CD4-positive, alpha-beta T cell treated with Interleukin-12 subunit alpha and Interleukin-12 subunit beta, for 1 hour (primary cell): ENCODE measurements at regions not wholly inside any gene's neighbourhood (a gene's known extent, or its start where the extent isn't known, plus 50 kb on each side); places are given as distances from the start of the nearest gene placed in this dataset.
"Not testable (repeated sequence)": the region's sequence is repeated elsewhere in the genome, so short reads cannot be mapped to it uniquely, and the experiment has no call there.

Experiments
- DNase-seq: peaks from one replicate; pipeline ENCODE4 v3.0.0-alpha.2; 2020

DNA sequence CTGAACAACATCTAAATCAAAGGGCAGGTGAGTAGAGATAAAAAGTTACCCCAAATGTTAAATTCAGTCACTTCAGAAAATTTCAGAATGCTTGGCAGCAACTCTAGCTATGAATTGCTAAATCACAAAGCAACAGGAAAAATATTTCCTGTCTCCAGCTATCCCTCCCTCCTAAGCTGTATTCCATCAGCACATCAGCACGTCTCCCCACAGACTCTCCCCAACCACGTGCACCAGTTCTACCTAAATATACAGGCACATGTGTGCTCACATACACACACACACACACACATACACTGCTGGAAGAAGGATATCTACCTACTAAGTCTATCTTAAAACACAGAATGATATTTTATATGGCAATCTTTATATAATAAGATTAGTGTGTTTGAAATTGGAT is 177.1 kb upstream of the ARHGEF26 start:
- no peak for DNase-seq

DNA sequence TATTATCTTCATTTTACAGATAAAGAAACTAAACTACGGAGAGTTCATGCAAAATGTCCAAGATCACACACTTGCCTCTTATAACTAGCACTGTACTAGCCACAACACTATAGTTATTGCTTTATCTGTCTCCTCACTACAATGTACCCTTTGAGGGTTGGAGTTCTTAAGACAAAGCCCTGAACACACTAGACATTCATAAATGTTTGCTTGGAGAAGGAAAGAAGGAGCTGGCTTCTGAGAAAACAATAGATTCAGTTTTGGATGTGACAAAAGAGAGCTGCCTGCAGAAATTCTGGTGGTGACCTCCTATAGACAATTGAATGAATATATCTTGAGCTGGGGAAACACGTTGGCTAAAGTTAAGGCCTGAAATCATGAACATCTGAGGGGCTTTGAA is 169.9 kb upstream of the ARHGEF26 start:
- no peak for DNase-seq

DNA sequence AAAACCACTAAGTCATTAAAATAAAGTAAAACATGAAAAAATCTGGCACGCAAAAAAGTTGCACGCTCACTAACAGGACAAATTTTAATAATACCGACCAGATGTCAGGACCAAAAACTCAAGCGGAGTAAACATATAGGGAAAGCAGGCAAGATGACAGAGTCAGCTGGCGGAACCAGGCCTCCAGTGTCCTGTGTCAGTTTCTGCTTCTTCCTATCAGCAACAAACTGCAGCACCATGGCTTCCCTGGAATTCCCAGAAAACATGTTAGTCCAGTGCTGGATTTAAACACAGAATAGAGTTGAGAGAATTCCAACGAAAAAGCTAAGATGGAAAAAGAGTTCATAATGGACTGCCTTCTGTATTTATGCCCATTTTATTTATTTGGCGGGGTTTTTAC is 169.1 kb upstream of the ARHGEF26 start:
- DNase-seq = no peak

DNA sequence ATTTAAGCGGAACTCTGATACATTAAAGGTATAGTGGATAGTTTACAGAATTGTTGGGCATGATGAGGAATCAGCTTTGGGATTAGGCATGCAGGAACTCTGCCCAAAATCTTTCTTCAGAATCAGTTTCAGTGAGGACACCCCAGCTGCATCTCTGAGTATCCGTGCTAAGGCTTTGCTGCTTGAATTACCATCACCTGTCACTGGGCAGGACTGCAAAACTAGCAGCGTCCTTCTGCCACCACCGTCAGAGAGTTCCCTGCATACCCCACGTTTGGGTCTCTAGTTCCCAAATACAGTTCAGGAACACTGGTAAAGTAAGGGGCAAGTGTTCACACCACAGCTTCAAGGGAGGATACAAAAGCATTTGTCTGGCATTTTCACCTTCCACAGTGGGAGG is 164.6 kb upstream of the ARHGEF26 start:
- DNase-seq = no peak

DNA sequence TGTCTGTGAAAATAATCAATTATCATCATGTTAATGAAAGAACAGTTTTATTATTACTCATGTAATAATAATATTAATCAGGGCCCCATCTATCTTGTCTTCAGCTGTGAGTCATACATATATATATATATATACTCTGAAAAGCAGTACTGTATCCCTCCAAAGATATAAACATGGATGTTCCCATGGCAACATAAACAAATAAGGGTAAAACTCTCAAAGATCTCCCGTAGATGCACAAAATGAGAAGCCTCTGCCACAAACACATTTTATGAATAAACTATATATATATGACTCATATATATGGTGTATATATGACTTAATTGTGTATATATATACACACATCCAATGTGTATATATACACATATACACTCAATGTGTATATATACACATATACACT is 163.8 kb upstream of the ARHGEF26 start:
- DNase-seq = no peak

DNA sequence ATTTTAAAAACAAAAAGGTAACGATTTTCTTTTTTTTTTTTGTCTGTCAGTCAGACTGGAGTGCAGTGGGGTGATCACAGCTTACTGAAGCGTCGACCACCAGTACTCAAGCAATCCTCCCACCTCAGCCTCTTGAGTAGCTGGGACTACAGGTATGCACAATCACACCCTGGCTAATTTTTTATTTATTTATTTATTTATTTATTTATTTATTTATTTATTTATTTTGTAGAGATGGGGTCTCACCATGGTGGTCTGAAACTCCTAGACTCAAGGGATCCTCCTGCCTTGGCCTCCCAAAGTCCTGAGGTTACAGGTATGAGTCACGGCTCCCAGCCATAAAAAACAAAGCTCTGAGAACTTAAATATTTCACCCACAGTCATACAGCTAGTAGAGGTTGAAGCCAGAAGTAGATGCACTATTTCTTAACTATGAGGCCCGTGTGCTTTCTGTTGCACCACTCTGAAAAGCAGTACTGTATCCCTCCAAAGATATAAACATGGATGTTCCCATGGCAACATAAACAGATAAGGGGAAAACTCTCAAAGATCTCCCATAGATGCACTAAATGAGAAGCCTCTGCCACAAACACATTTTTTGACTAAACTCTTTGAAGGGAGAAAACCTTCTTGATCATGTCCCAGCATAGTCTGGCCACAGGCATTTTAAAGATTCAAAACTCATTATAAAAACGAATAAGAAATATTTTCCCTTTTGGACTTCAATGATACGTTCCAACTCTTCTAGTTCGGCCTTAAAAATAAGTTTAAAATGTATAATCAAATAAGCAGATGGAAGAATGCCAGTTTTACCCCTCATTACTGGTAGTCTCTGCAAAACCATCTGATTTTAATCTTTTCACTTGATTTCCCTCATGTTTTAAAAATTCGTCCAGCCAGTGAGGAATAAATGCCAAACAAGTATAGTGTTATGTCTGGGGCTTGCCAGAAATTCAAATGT is 162.3 kb upstream of the ARHGEF26 start:
- DNase-seq = no peak

DNA sequence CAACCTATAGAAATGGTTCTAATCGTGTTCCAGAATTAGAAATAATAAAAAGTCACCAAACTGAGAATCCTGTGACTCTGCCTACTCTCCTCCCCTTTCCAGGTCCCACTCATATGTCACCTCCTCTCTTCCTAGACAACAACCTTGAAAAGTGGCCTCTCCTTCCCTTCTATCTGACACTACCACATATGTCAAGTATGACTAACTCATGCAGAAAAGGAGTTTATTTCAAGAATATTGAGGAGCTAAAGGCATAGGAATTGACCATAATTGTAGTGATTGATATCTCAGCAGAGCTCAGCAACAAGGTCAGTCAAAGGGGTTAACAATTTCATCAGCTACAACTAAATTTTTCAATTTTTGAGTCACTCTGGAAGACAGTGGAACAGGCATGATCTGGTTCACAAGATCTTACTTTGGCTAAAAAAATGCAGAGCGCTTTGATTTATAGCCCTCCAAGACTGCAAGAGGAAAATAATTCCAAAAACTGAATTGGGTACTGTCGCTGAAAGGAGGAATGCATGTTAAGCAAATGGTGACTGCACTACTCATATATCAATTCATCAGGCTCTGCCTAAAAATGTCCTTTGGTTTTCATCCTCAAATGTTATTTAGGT is 160.6 kb upstream of the ARHGEF26 start:
- no peak for DNase-seq

DNA sequence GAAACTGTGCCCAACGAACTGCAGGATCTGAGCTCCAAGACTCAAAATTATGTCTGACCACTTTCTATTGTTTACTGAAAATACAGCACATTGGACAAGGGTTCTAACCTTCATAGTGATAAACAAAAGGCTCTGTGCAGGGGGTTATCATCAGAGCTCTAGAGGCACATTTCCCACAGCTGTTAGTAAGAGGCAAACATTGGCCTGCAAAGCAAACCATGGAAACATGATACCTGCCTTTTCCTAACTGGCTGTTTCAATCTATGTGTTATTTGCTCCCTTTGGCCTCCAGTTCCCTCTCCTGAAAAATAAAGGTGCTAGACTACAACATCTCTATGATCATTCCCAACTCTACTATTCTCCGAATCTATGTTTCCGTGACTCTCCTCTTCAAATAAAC is 159.7 kb upstream of the ARHGEF26 start:
- DNase-seq = no peak

DNA sequence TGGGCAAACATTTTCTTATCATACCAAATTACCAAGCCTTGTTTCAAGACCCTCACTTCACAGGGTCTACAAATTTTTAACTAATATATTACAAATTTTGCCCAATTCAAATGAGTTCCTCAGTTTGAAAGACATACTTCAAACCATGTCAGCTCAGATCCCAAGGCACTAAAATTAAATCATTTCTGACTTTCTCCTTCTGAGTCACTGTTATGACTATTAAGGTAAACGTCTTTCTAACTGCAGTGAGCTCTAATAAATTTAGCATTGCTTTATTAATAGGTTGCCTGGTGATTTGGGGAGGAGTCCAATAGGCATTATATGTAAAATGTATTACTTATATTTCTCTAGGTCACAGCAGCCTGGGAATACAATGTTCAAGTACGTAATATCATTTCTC is 158.2 kb upstream of the ARHGEF26 start:
- no peak for DNase-seq

DNA sequence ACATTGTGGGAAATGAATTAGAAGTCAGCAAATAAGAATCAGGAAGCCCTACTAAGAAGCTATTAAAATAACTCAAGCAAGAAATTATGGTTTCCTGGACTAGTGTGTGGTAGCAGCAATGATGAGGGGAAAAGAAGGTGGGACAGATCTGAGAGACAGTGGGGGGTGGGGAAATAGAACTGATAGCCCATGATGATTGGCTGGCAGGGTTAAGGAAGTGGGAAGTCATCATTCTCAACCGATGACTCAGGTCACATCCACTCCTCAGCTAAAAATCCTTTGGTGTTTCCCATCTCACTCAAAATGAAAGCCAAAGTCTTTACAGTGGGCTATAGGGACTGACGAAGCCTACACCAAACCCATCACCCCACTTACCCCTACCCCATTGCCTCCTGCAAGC is 153.9 kb upstream of the ARHGEF26 start:
- no peak for DNase-seq

DNA sequence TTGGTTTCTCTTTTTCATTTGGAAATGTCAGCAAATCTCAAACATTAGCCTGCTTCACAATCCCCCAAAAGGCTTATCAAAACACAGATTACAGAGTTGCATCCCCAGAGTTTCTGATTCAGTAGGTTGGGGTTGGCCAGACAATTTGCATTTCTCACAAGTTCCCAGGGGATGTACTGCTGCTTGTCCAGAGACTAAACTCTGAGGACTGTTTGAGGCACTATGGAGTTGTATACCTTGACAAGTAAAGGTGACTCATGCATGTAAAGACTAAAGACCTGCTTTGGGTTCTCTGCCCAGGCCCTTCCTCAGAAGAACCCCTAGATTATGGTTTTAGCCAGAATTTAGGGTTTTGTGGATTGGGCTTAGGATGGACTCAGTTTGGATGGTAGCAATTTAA is 151.1 kb upstream of the ARHGEF26 start:
- no peak for DNase-seq

DNA sequence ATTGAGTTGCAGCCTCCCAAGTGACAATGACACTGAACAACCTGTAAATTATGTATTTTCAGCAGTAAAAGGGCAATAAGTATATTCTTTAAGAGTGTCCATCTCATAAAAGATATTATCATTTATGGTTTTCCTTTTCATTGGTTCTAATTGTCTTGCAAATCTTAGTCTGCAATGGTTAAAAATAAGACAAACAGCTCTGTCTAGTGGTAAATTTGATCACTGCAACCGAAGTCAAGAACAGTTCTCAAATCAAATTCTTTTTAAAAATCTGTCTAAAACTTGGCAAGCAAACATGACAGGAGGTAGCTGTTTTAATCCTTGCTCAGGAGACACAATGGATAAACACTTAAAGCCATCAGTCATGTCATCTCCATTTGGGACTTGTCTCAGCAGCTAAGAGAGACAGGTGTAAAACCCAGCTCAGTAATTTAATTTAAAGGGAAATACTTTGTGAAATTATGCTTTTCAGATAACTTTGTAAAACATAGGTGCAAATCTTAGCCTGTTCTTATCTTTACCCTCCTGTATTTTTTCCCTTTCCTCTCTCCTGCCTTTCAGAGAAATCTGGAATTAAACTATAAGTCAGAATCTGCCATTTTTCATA is 150.3 kb upstream of the ARHGEF26 start:
- DNase-seq = no peak

DNA sequence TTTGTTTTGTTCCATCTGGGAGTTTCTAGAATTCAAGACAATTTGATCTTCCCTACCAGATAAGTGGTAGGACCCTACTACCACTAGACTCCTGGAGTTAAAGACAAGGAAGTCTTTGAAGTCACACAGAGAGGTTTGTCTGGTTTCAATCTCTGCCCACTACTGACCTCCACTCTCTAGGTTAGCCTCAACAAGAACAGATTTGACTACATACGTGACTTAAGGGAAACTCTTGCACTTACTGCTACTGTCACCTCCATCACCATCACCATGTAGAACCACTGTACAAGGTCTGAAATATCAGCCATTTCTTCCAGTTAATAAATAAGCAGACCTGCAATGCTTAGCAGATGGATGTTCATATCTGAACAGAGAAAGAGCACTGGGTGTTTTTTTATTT is 148.3 kb upstream of the ARHGEF26 start:
- DNase-seq = no peak

DNA sequence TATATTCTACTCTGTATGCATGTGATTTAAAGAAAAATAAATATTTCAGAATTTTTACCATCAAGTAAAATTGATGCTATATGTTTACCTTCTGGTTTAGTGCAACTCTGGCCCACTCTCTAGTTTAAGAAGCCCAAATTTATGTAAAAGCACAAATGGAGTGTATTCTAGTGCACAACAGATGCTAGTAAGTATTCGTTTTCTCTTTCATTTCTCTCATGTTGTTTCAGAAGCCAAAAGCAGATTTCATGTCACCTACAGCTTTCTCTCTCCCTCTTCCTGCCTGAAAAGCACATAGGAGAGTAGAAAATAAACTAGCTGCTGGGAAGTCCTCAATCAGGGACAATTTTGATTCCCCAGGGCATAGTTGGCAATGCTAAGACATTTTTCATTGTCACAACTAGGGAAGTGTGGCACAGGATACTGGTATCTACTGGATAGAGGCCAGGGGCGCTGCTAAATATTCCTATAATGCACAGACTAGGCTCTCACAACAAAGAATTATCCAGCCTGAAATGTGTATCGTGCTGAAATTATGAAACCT is 147.4 kb upstream of the ARHGEF26 start:
- no peak for DNase-seq

DNA sequence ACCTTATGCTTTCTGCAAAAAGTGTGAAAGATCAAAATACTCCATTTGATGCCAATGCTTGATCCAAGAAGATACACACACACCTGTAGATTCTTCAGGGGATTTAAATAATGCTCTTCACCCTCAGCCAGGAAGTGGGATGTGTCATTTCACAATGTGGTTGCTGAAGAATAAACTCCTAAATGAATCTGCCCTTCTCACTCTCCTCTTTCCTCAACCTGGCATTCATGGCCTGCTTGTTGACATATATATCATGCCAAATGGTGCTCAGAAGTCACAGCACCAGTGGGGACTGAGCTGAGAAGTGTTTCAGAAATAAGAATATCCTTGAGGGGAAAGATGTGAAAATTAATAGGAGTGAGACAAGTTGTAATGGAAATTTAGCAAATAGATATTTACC is 146.6 kb upstream of the ARHGEF26 start:
- DNase-seq = no peak

DNA sequence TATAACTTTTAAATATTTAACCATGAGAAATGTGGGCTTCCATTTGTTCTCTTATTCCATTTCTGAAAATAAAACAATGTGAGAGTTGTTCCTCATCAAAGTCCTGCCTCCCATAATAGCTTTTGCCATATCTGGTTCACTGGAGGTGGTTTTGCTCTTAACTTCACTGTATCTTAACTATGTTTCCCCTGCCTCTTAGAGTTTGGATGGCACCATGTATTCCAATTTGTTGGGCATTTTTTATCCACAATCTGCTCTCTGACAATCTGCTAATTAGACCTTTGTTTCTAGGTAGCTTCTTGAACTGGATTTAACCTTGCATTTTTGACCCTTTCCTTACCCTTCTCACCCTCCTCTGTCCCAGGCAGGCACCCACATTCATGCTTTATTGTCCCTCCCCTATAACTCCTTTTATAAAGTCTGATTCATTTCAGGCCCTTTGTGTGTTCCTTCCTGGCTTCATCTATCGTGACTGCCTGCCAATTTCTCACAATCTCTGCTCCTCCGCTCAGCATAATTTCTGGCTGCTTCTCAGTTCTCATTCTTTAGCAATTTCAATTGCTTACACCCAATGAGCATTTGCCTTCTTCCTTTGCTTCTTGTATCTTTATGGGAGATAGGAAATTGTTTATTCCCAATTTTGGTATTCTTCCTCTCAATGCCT is 144.2 kb upstream of the ARHGEF26 start:
- DNase-seq = no peak

DNA sequence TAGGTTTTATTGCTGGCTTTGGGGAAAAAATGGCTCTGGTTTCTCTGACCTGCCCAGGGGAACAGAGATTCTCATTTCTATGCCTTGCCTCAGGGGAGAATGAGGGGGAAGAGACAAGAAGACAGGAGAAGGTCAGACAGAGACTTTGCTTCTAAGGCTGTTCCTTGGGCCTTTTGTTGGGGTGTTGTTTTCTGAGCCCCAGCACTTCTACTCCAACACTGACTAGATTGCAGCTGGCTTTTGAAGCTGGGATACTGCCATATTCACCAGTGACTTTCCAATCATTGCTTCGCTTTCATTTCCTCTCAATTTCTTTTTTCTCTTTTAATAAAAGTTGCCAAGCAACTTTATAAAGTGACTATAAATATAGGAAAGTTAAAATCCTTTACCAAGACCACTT is 143.2 kb upstream of the ARHGEF26 start:
- DNase-seq = no peak

DNA sequence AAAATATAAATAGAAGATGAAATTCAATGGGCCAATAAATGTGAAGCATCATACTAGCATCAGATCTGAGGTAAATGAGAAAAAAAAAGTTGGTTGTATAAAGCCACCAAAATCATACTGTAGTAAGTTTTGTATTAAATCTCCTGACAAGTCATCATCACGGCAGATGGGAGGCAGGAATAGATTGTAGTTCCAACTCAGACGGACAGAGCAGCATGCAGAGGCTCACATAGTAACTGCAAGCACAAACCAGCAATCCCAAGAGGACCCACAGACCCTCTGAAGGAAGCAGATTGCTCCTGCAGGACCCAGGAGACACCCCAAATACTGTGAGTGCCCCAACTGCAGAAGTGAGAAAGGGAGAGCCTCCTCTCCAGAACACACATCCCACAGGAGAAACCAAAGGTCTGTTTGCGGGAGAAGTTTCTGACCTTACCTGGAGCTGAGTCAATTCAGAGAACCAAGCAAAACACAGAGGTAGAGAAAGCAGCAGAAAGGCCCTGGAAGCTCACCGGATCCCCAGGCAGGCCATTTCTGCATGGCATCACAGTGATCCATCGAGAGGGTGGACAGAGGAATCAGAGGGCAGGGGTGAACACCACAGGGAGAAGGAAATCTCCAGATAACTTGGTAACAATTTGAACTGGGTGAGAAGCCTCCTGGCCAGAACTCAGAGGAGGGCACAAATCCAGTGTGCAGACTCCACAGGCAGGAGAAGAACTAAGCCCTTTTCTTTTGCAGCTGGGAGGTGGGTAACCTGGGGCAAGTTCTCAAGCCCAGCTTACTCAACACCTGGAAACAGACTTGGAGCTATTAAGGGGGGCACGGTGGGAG is 141.6 kb upstream of the ARHGEF26 start:
- no peak for DNase-seq

DNA sequence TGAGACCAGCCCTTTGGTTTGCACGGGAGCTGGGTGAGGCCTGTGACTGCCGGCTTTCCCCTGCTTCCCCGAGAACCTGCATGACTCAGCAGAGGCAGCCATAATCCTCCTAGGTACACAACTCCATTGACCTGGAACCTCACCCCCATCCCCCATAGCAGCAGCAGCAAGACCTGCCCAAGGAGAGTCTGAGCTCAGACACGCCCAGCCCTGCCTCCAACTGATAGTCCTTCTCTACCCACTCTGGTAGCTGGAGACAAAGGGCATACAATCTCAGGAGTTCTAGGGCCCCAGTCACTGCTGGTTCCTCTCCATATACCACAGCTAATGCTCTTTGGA is 141.0 kb upstream of the ARHGEF26 start:
- DNase-seq = no peak

DNA sequence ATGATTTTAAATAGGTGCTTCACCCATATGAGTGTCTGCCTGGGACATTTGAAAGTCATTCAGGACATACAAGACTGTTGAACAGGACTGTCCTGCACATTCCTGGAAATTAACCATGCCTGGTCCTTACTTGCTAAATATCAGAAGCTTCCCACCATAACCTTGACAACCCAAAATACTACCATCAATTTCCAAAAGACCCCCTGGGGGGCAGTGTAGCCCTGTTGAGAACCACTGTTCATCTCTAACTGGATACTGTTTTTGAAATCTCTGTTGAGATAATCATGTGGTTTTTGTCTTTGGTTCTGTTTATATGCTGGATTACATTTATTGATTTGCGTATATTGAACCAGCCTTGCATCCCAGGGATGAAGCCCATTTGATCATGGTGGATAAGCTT is 123.8 kb upstream of the ARHGEF26 start:
- DNase-seq = not testable (repeated sequence)

DNA sequence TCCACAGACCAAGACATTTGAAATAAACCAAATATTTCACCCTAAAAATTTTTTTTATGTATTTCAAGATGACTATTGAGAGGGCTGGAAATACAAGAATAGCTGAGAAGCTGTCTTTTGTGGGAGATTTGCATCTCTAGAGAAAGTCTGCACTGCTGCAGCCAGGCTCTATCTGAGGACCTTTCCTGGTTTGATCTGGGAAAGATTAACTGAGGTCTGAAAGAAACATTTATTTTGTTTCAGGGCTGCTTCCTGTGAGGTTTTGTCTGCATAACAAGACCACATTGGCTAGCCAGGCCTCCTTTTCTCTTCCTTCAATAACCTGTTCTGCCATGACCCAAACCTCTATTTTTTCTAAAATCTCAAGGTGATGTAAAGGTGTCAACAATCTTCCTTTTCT is 117.5 kb upstream of the ARHGEF26 start:
- DNase-seq = no peak

DNA sequence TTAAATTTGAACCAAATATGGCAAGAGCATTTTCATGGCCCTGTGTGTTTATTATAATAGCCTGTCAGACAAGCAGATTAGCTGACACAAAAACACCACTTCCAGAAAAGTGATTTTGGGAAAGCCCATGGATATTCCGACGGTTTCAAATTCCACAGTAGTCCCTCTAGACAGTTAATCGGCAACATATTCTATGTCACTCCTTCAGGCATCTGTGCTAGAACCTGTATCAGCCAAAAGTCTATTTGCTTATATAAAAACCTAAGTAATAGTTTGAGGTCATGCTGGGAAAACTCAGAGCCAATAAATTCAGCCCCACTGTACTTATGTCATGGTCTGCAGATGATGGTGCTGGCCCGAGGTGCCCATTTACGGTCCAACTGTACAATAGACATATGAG is 110.2 kb upstream of the ARHGEF26 start:
- no peak for DNase-seq

DNA sequence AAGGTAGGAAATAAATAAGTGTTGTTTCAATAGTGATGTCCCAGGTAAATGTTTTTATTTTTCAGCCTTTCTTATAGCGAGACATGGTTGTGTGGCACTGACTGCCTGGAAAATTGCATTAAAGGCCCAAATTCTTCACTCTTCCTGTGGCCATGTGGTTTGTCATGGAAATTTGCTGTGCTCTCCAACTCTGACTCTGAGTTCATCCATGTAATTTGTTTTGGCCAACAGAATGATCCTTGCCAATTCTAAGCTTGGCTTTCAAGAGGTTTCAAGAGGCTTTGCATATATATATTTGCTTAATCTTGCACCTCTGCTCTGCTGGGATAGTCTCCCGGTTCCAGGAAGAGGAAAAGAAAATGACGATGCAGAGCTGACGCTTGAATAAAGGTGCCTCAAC is 107.5 kb upstream of the ARHGEF26 start:
- DNase-seq = no peak
